Retina (tissue), 1 donor: ENCODE measurements at regions not wholly inside any gene's neighbourhood (a gene's known extent, or its start where the extent isn't known, plus 50 kb on each side); places are given as distances from the start of the nearest gene placed in this dataset.

Experiments used
- DNase-seq: peaks from one replicate; pipeline ENCODE4 v3.0.0-alpha.2; 2016

DNA sequence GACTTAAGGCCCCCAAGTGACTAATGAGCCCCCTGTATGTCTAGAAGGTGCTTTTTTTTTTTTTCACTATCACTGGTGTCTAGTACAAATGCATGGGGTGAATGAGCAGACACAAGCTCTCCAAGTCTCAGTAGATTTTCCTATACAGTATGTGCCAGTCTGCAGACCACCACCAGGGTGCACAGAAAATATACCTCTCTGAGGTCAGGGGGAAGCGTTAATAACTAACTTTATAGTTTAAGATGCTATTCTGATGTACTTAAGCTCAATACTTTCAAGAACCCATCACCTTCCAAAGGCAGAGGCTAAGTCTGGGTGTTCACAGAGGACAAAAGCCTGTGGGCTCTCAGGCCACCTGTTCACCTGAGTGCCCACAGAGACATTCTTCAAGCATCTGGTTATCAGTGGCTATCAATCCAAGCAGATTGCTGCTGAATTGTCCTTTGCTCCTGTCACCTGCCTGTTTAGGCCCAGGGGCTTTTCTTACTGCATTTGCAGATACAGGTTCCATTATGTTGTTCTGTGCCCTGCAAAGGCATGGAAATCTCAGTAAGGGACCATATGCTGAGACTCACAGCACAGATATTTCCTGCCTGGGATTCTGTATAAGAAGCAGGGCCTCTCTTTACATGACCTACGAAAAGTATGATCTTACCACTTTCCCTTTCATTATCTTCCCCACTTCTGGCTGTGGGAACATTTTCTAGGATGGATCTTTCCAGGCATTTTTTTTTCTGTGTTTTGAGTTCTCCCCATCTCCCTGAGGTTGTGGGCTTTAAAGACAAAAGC is 534.6 kb downstream of the TNS1 start:
- DNase-seq, result no peak

DNA sequence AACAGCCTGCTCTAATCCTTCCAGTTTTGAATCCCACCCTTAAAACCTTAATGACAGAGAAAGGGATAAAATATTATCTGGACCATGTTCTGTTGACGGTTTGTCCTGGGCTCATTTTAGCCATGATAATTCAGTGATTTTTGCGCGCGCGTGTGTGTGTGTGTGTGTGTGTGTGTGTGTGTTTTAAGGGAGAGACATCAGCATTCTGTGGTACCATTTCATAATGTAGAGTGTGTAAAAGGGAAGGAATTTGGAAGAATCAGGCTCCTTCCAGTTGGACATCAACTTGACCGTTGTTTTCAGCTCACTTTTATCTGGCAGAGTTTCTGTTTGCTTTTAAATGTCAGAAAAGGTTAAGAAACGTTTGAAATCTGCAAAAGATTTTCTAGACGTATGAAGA is 535.5 kb downstream of the TNS1 start:
- no peak for DNase-seq

DNA sequence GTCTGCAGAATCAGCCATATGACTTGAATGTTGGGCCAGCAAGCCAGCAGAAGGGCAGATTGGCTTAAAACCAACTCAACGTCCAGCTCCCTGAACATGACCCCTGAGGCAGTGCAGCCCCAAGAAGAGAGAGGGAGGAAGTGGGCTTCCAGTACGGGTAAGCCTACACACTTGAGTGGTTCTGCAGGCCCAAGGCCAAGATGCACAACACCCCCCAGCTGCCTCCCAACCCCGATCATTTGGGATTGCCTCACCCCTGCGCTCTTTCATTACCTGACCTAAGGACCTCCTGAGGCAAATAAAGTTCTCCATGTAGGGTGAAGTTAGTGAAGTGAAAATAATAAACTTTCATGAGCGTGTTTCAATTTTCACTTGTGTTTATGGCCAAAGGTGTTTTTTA is 536.0 kb downstream of the TNS1 start:
- DNase-seq, result no peak

DNA sequence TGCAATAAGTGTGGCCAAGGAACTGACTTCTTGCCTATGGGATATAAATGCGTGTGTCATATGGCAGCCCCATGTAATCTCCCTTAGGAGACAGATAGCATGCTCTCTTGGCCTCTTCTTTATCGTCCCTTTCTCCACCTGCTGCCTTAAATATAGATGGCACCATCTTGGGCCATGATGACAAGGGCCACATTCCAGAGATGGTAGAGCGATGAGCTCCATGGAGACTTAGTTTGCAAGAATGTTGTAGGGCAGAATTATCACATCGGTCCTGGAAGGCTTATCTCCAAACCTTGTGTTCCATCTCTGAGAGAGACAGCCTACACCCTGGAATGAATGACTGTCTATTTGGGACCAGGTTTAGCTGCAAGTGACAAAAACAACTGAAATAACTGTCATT is 536.7 kb downstream of the TNS1 start:
- DNase-seq, result no peak

DNA sequence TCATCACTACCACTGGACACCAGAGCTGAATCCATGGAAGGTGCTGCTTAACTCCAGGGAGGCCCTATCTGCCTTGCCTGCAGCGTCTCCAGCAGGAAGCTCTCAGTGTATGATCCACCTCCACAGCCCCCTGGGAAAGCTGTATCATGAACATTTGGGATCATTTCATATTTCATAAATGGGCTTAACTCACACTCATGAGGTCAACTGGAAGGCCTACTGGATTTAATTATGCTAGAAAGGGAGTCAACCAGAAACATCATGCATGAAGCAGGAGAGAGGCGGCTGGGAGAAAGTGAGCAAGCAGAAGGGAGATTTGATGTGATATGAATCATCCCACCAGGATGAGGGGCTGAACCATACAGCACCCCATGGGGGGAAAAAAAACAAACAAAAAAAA is 537.7 kb downstream of the TNS1 start:
- DNase-seq, result no peak

DNA sequence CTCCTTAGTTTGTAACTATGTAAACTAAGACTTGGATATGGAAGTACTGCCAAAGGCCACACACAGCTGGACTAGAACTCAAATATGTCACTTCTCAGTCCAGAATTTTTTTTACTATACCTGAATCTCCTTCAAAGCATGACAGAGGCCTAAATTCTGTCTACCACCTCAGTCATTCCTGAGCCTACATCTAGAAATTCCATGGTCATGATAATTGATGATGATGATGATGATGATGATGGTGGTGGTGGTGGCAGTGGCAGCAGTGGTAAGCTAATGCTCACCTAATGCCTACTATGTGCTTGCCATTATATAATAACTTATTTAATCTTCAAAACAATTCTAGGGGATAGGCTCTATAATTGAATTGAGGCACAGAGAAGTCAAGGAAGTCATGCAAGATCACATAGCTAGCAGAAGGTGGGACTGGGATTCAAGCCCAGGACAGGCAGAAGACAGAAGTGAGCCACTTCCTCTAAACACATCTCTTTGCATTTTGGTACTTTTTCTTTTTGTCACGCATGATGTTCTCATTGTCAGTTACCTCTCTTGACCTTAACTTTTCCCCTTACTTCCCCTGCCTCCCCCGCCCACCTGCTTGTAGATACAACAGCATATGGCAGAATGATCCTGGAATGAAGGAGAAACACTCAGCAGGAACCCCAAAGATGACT is 539.3 kb downstream of the TNS1 start:
- no peak for DNase-seq

DNA sequence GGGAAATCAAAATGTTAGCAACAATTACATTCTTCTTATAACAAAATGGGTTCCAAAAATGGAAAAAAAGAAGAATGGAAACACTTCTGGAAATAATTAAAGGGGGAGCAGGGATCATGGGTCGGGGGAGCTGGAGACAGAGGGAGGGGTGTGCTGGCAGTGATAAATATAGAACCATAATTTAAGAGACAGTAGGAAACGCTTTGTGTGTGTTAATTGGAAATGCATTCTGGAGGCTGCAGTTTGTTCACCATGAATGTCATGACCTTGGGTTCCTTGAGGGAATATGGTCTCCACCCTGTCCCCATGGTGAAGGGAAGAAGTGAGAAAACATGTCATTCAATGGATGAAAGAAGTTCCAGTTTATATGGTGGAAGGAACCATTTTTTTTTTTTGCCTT is 540.7 kb downstream of the TNS1 start:
- no peak for DNase-seq

DNA sequence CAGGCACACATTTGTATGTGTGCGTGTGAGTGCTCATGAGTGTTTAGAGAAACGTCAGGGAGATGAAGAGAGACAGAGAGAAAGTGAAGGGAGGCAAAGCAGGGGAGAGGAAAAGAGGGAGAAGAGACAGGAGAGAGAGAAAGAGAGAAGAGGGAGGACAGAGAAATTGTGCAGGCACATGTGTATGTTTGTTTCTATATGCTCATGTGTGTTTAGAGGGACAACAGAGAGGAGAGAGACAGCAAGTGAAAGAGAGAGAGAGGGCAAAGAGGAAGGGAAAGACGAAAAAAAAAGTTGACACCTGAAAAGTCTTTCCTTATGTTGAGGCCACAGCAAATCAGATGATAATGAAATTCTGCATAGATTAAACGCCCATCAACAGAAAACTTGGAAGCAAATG is 541.1 kb downstream of the TNS1 start:
- DNase-seq, result no peak

DNA sequence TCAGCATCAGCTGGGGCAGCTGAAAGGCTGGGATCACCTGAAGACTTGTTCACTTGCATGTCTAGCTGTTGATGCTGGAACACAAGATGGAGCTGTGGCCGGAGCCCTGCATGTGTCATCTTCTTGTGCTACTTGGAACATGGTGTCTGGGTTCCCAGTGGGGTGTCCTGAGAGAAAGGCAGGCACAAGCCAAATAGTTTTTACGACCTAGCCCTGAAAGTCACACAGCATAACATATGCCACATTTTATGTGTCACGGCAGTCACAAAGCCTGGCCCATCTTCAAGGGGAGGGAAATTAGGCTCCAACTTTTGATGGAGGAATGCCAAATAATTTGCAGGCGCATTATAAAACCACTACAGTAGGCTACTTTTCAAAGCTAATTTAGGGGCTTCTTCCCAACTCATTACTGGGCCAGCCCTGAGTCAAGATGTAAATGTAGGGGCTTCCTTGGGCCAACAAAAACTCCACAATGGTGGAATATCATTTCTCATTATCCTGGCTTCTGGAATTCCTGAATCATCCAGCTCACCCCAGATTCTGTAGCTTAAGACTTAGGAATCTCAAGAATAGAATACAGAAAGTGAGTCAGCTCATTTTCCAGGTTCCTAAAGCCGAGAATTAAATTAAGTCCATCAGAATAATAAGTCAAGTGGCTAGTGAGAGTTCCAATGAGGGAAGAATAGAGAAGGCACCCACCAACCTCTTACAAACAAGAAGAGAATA is 543.0 kb downstream of the TNS1 start:
- no peak for DNase-seq

DNA sequence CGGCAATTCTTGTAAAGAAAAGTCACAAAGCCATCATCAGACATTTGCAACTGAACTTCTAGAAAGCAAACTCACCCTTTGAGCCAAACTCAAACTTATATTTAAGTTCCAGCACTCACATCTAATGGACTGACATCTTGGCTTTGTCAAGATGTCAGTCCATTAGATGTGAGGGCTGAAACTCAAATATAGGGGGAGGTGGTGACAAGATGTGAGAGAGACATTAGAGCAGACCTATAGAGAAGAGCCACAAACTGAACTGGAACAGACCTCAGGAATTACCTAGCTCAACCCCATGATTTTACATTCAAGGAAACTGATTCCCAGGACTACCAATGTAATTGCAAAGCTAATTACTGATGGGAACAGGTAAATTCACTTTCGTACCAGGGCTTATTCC is 543.8 kb downstream of the TNS1 start:
- no peak for DNase-seq

DNA sequence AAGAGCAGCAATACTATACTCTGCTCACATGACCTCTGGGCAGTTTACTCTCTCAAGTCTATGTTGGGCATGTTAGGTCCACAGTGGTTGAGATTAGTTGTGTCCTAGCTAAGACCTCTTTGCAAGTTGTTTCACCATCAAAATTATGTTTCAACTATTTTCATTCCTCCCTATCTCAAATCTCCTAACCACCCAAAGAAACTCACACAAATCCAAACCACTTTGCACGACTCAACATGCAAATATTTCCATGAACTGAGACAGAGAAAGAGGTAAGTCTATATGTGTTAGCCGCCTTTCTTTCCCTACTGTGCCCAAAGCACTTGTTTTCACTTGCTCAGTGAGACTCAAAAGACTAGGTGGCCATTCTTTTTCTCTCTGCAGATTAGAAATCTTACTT is 546.8 kb downstream of the TNS1 start:
- DNase-seq, result no peak

DNA sequence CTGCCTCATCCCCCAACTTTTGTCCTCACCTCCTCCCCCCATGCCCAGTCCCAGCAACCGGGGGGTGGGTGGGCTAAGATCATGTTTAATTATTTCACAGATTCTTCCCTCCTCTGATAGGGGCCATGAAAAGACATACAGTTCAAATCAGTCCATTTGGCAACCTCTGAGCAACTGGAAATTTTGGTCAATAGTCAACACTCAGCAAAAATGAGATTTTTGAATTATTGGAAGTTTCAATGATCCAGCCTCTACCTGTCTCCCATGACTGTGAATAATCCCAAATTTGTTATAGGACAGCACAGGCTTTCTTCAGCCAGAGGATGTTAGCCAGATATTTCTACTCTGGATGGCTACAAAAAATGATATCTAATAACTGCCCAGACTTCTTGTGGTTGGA is 549.9 kb downstream of the TNS1 start:
- DNase-seq, result no peak

DNA sequence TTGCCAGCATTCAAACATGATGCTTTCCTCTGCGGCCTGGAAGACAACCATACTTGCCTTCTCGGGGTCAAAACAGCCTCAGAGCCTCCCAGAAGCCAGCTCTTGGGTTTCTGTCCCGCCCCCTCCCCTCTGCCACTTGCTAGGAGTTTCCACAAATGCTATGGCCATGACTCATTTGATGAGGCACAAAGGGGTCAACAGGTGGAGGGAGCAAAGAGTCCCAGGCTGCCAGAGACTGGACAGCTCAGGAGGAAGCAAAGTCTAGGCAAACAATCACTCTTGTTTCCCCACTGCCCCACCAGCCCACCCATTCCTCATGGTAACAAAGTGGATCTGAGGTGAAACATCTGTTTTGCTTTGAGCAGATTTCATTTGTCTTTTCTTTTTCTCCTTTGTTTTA is 551.1 kb downstream of the TNS1 start:
- no peak for DNase-seq

DNA sequence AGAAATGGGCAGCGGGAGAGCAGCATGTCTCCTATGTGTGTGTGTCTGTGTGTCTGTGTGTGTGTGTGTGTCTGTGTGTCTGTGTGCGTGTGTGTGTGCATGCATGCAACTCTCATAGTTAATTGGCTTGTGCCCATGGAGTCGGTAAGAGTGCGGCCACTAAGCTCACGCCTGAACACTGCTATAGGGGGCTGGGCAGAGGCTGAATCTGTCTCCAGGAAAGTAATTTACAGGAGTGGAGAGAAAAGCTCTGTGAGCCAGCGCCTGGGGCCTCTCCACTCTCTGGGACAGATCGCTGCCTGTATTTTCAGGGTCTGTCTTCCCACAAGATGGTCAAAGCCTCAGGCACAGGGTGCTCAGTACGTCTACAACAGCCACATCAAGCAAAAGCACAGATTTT is 553.4 kb downstream of the TNS1 start:
- peak; percentile 39 for DNase-seq

DNA sequence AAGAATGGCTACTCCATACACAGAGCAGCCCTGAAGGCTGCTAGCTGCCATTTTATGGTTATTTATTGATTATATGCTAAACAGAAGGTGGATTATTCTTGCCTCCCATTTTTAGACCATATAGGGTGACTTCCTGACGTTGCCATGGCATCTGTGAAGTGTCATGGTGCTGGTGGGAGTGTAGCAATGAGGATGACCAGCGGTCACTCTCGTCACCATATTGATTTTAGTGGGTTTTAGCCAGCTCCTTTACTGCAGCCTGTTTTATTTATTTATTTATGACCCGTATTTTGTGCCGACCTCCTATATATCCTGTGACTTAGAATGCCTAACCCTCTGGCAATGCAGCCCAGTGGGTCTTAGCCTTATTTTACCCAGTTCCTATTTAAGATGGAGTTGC is 553.9 kb downstream of the TNS1 start:
- DNase-seq, result no peak

DNA sequence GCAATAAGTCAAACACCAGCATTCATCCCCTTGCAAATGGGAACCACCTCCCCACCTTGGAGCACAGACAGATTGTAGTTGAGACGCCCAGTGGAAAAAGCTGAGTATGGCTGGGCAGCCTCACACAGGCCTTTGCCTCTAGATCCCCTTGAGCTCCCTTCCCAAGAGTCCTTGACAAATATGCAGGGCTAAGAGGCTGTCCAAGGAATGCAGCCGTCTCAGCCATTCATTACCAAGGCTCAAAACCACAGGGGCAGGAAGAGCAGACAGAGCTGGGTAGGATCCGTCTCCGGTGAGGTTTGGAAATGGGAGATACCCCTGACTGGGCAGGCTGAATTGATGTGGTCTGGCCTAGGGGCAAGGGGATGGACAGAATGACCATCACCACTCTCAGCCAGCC is 557.1 kb downstream of the TNS1 start:
- no peak for DNase-seq

DNA sequence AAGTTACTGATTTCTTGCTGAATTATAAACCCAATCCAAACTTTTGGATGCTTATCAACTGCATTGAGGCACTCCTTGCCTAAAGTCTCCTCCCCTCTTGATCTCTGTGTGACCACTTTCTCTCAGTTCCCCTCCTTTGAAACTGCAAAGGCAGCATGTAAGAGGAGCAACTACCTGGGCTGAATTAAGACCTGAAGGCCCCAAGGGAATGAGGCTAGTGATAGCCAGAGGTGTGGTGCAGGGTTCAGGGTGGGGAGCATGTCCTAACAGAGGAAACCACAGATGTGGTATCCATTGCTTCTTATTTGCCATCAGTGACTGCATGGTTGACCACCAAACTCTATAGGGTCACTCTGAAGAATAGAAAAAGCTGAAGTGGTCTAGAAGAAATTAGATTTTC is 557.9 kb downstream of the TNS1 start:
- no peak for DNase-seq

DNA sequence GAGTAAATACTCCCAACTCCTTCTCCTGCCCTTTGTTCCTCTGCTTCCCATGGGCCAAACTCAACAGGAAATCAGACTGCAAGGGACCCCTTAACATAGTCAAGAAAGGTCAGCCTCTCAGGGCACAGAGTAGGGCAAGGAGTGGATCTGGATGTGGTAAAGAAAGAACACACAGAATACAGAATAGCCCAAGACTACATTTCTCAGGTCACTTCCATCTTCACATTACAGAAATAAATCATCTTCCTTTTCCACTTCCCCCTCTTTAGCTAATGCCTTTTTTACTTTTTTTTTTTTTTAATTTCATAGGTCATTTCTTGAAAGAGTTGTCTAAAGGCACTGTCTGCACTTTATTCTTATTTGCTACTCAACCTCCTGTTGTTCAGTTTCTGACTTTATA is 558.3 kb downstream of the TNS1 start:
- no peak for DNase-seq

DNA sequence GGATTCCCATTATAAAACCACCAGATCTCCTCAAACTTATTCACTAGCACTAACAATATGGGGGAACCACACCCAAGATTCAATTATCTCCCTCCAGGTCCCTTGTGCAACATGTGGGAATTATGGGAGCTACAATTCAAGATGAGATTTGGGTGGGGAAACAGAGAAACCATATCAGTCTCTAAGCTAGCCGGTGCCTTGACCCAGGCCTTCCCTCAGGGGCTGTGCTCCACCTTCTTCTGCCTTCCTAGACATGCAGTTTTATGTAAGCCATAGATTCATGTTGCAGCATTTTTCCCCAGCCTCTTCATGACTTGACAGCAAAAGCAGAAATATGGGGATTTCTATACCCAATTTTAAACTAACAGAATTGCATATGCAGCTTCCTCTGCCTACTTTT is 559.2 kb downstream of the TNS1 start:
- DNase-seq, result no peak

DNA sequence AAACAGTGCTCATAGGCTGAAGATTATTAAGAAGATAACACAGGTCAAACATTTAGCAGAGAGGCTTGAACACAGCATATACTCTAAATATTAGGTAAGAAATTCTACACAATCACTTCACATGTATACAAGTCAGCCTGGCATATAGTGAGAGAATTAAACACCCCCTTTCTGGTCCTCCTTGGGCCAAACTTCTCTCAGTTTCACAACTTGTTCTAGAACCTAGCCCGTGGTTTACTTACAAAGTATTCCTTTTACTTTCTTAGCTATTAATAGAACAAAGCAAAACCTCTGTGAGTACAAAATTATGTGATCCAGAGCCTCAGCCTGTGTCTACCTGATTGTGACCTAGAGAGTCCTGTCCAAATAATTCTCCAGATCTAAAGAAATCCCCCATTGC is 562.8 kb downstream of the TNS1 start:
- no peak for DNase-seq

DNA sequence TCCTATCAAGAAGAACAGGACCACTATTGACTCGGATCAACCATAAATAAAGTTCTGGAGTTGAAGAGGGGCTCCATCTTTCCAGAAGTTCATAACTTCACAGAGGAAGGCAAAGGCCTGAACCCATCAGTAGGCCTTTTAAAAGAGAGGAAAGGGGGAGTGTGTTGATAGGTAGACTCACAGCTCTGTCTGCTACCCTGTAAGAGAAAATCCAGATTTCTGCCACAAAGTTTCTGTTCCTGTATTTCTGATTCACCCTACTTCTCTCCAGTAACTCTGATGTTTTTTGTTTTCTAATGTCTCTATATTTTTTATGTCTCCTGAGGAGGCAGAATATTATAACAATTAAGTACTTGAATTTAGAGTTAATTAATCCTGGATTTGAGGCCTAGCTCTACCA is 564.0 kb downstream of the TNS1 start:
- DNase-seq, result no peak

DNA sequence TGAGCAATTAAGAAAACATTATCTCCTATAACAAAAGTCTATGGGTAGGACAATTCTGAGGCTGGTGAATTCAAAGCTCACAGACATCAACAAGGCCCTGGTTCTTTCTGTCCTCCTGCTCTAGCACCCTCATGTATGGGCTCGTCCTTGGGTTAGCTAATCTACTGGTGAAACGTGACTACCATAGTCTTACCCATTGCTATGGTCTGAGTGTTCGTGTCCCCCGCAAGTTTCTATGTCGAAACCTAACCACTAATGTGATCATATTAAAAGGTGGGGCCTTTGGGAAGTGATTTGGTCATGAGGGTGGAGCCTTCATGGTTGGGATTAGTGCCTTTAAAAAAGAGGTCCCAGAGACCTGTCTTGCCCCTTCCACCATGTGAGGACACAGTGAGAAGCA is 564.7 kb downstream of the TNS1 start:
- no peak for DNase-seq

DNA sequence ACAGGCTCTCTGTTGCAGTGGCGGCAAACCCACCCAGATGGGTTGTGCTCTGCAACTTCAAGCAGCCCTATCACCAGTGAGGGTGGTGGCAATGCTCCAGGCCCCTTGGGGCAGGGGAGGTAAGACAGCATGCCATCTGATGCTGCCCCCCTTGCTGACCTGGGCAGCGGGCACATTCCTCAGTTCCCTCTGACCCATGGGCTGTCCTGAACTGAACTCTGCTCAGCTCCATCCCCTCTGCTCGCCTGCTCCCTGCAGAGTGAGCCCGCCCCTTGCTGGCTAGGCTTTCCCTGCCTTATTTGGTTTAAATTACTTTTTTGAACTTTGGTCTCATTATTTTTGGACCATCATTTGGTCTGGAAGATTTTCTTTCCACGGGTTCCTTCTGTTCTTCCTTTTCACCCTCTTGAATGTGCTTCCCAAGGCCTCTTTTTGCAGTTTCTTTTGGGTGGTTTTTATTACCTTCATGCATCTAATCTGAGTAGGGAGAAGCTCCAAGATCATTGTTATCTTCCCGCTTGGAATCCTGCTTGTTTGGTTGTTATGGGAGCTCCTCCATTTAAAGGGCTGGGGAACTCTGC is 565.4 kb downstream of the TNS1 start:
- DNase-seq, result no peak

DNA sequence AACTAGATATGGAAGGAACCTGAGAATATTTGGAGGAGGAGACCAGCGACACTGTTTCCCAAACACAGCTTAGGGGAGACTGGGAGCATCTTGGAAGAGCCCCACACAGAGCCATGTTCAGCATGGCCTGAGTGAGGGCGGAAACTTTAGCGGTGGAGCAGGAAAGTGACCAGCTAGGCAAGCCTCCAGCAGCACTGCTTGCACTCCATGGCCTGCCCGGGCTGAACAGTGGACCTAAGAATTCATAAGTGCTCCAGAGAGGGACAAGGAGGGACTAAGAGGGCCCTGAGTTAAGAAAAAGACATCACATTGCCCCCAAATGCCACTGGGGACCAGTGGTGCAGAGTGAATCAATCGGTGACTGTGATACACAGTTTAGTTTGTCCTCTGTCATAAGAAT is 566.4 kb downstream of the TNS1 start:
- no peak for DNase-seq
